ENCODE measurements at regions not wholly inside any gene's neighbourhood (a gene's known extent, or its start where the extent isn't known, plus 50 kb on each side); places are given as distances from the start of the nearest gene placed in this dataset.
A peak's percentile ranks its signal among the peaks of the same experiment; 100 is the strongest.

DNA sequence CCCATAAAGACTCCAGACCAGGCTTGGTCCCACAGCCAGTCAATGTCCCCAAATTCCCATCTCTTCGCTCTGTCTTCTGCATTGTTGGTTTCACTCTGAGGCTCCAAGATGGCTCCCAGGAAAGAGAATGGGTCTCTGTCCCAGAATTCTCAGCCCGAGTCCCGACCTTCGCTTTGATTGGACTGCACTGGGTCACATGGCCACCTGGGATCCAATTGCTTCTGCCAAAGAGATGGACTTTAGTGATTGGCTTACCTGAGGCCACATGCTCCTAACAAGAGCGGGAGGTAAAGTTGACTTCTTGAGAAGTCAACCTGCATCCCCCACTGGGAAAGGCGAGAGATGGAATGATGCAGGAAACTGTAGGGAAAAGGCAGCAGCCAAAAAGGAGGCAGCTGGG lies 104.7 kb upstream of the PMEPA1 start:
- Histone ChIP-seq H2BK120ac (replicated peaks; ENCODE audit: low read depth, low read length) (no peak overlapping the region), H3K79me2 (ENCODE audit: control insufficient read depth in 1 of 2, insufficient read depth in 2 of 2, low read length in 2 of 2) (no peaks in the 10 kb centered on the region), H3K18ac (ENCODE audit: extremely low read depth, low read length) (no peak overlapping the region), H4K8ac (ENCODE audit: extremely low read depth, insufficient read depth, low read length) (0 out of 2 replicates have a peak overlapping the region, but pooled peaks have one; percentile 14), H3K4me2 (ENCODE audit: insufficient read depth in 1 of 2, low read depth in 2 of 2, low read length in 2 of 2) (no peak overlapping the region), H2AFZ (ENCODE audit: low read length) (no peak overlapping the region), H2BK5ac (ENCODE audit: low read depth, low read length) (no peak overlapping the region), H3K27me3 (replicated peaks in 1 of 4; ENCODE audit: control insufficient read depth in 3 of 4, extremely low read depth in 1 of 4, insufficient read depth in 3 of 4, low read length in 3 of 4) (no peaks in the 10 kb centered on the region; a peak in 1 of 7 replicates), H2BK20ac (ENCODE audit: low read length) (no peak overlapping the region), H3K27ac (ENCODE audit: low read depth, low read length) (no peak overlapping the region), H4K91ac (replicated peaks; ENCODE audit: insufficient read length, low read length) (no peak overlapping the region), H3K79me1 (ENCODE audit: low read depth, low read length) (no peaks in the 10 kb centered on the region; the same call in 1 of the 2 replicates), H3K56ac (replicated peaks; ENCODE audit: insufficient read length, low read depth, low read length) (no peak overlapping the region), H2AK5ac (ENCODE audit: low read depth, low read length) (no peak overlapping the region), H3K4ac (replicated peaks; ENCODE audit: insufficient read length, low read depth, low read length) (no peak overlapping the region), H3K23ac (ENCODE audit: insufficient read length) (no peak overlapping the region), H3K14ac (ENCODE audit: insufficient read length) (no peak overlapping the region), H3K36me3 (ENCODE audit: control insufficient read depth in 2 of 4, insufficient read depth in 4 of 4, low read length in 3 of 4) (no peaks in the 10 kb centered on the region), H3K23me2 (ENCODE audit: low read depth, low read length) (no peaks in the 10 kb centered on the region), H3K4me1 (replicated peaks in 1 of 4; ENCODE audit: control insufficient read depth in 3 of 4, insufficient read depth in 4 of 4, low read length in 3 of 4) (peaks cover 3 to 10% (median 6%) of the 10 kb centered on the region in 4 experiments; a peak in 6 of 7 replicates), H4K5ac (ENCODE audit: insufficient read length, low read depth, low read length) (no peak overlapping the region), H2BK15ac (ENCODE audit: low read length) (0 out of 2 replicates have a peak overlapping the region, but pooled peaks have one; percentile 26), H3K4me3 (ENCODE audit: extremely low read depth in 1 of 4, insufficient read depth in 2 of 4, low read depth in 3 of 4, low read length in 4 of 4) (no peak overlapping the region), H2BK12ac (ENCODE audit: low read depth, low read length) (no peak overlapping the region), H3K9ac (replicated peaks in 1 of 4; ENCODE audit: extremely low read depth in 1 of 4, low read depth in 3 of 4, low read length in 3 of 4) (no peak overlapping the region), H3K9me3 (ENCODE audit: insufficient read depth in 2 of 2, low read depth in 1 of 2, low read length in 1 of 2) (no peaks in the 10 kb centered on the region), H4K20me1 (replicated peaks in 1 of 2; ENCODE audit: control insufficient read depth in 1 of 2, insufficient read depth in 2 of 2, low read length in 2 of 2) (no peaks in the 10 kb centered on the region)
- DNase-seq (ENCODE audit: low read depth in 1 of 2, low spot score in 2 of 2) (no peak), FAIRE-seq (no peak)
- ChIA-PET CTCF (ENCODE audit: partially characterized antibody) (no interaction called here), POLR2A (ENCODE audit: partially characterized antibody) (no interaction called here)
- TF ChIP-seq KDM5A (IDR thresholded peaks at IDR 0.05; ENCODE audit: low read length) (no peak), SIX5 (IDR thresholded peaks at IDR 0.05; ENCODE audit: low read depth, low read length) (no peak), KDM4A (IDR thresholded peaks at IDR 0.05; ENCODE audit: low read depth, low read length, severe bottlenecking) (no peak), EGR1 (IDR thresholded peaks at IDR 0.05; ENCODE audit: borderline replicate concordance, low read depth, low read length) (no peak), CEBPB (IDR thresholded peaks at IDR 0.05; ENCODE audit: low read depth, low read length) (no peak)
- TF ChIP-seq, protein P1, sequence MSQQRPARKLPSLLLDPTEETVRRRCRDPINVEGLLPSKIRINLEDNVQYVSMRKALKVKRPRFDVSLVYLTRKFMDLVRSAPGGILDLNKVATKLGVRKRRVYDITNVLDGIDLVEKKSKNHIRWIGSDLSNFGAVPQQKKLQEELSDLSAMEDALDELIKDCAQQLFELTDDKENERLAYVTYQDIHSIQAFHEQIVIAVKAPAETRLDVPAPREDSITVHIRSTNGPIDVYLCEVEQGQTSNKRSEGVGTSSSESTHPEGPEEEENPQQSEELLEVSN (IDR thresholded peaks at IDR 0.05) = no peak
- WGBS, 2 experiments (ENCODE audit: extremely low coverage in 1 of 2, insufficient coverage in 1 of 2, insufficient read length in 1 of 2, insufficient replicate concordance in 2 of 2, low coverage in 1 of 2, low lambda C conversion rate in 2 of 2, missing lambda C conversion rate in 1 of 2) = 83% methylated on average over 6 of the region's 6 CpGs; no CpG with 5 or more reads in 1 of the 2 experiments

Data from H1 (cell line).